IPS-18a (cell line): ENCODE measurements at regions not wholly inside any gene's neighbourhood (a gene's known extent, or its start where the extent isn't known, plus 50 kb on each side); places are given as distances from the start of the nearest gene placed in this dataset.
"Not testable (repeated sequence)": the region's sequence is repeated elsewhere in the genome, so short reads cannot be mapped to it uniquely, and the experiment has no call there.

Experiments
- H3K27ac ChIP-seq: one replicate; pipeline ENCODE4 v1.5.1; 2013; ENCODE audit warnings: low read length
- H3K27me3 ChIP-seq: one replicate; pipeline ENCODE4 v1.6.1; 2013; ENCODE audit warnings: mild to moderate bottlenecking, low read length; ENCODE audit not compliant: control insufficient read depth, insufficient read depth
- H3K36me3 ChIP-seq: one replicate; pipeline ENCODE4 v1.6.1; 2013; ENCODE audit warnings: low read depth, low read length; ENCODE audit not compliant: control insufficient read depth
- H3K4me1 ChIP-seq: one replicate; pipeline ENCODE4 v1.6.1; 2013; ENCODE audit warnings: low read depth, low read length; ENCODE audit not compliant: control insufficient read depth
- H3K4me3 ChIP-seq: one replicate; pipeline ENCODE4 v1.5.1; 2013; ENCODE audit warnings: low read length
- H3K9ac ChIP-seq: one replicate; pipeline ENCODE4 v1.6.1; 2013; ENCODE audit warnings: mild to moderate bottlenecking, low read length, moderate library complexity
- H3K9me3 ChIP-seq: one replicate; pipeline ENCODE4 v1.6.1; 2013; ENCODE audit warnings: low read depth, low read length; ENCODE audit not compliant: control insufficient read depth

DNA sequence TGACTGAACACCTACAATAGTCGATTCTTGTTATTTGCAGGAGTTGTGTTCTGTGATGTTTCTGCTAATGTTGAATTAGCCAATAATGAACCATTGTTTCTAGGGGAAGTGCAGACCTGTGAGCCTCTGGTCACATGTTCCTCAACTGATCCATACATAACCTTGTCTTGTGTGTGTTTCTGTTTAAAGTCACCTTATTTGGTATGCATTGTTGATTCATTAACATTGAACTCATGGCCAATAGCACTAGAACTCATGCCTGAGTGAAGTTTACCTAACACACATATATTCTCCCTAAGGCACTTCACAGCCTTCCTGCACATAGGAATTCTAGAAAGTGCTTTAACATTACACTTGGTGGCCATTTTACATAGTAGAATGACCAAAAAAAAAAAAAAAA lies 271.8 kb upstream of the PLET1 start:
- H3K36me3 ChIP-seq, result no peaks in the 10 kb centered on the region
- H3K4me1 ChIP-seq, result no peaks in the 10 kb centered on the region
- H3K9me3 ChIP-seq, result no peaks in the 10 kb centered on the region
- no peak overlapping the region for H3K4me3 ChIP-seq
- no peak overlapping the region for H3K27ac ChIP-seq
- no peak overlapping the region for H3K9ac ChIP-seq
- no peaks in the 10 kb centered on the region for H3K27me3 ChIP-seq

DNA sequence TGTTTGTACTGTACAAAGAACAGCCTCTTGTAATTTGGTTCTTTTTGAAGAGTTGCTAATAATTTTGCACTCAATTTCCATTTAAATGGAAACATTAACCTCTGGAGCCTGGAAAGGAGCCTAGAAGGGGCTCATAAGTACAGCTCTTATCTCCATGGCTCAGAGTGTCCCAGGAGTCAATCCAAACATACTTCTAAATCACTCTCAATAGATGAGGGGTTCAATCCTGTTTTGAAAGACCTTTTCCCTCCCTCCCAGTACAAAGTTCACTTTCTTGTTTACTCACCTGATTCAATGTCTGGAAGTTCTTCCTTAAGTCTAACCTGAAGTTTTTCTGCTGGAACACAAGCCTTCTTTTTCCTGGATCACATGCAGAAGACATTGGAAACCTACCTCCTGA lies 273.0 kb upstream of the PLET1 start:
- H3K36me3 ChIP-seq, result no peaks in the 10 kb centered on the region
- no peaks in the 10 kb centered on the region for H3K27me3 ChIP-seq
- H3K9me3 ChIP-seq, result no peaks in the 10 kb centered on the region
- no peak overlapping the region for H3K4me3 ChIP-seq
- H3K9ac ChIP-seq, result no peak overlapping the region
- H3K4me1 ChIP-seq, result no peaks in the 10 kb centered on the region
- H3K27ac ChIP-seq, result no peak overlapping the region

DNA sequence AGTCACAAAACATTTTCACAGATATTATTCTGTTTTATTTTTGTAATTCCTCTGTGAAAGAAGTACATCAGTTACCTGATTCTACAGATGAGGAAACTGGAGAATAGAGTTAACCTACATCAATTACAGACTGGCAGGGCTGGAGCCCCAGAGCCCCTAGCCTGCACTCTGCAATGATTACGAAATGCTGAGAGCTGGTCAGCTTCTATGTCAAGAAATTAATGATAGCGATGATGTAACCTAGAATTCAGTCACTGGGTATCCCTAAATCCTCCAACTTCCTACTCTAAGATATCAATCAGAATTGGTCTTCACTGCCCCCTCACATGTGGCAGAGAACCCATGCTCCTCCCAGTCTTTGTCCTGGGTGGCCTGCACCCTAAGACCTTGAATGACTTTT lies 273.5 kb upstream of the PLET1 start:
- Histone ChIP-seq H3K27ac (no peak overlapping the region), H3K27me3 (no peaks in the 10 kb centered on the region), H3K9ac (no peak overlapping the region), H3K36me3 (no peaks in the 10 kb centered on the region), H3K4me1 (no peaks in the 10 kb centered on the region), H3K9me3 (no peaks in the 10 kb centered on the region), H3K4me3 (no peak overlapping the region)

DNA sequence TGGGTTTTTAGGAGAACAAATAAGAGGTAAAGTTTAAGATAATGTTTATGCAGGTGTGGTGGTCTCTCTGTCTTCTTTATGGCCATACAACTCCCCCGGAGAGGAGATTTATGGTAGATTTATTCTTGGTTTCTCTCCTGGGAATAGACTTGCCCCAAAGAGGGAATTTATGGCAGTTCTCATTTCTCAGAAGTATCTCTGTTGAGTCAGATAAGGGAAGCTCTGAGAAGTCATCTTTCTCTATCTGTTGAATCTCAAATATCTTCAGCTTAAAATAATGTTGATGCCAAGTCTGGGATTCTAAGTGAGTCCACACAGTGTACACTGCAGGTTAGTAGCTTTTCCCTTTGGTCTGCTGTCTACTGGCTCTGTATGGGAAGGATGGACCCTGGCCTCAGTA lies 276.4 kb upstream of the PLET1 start:
- H3K36me3 ChIP-seq, result no peaks in the 10 kb centered on the region
- H3K4me1 ChIP-seq, result no peaks in the 10 kb centered on the region
- H3K4me3 ChIP-seq, result no peak overlapping the region
- no peaks in the 10 kb centered on the region for H3K9me3 ChIP-seq
- no peaks in the 10 kb centered on the region for H3K27me3 ChIP-seq
- H3K9ac ChIP-seq, result no peak overlapping the region
- no peak overlapping the region for H3K27ac ChIP-seq

DNA sequence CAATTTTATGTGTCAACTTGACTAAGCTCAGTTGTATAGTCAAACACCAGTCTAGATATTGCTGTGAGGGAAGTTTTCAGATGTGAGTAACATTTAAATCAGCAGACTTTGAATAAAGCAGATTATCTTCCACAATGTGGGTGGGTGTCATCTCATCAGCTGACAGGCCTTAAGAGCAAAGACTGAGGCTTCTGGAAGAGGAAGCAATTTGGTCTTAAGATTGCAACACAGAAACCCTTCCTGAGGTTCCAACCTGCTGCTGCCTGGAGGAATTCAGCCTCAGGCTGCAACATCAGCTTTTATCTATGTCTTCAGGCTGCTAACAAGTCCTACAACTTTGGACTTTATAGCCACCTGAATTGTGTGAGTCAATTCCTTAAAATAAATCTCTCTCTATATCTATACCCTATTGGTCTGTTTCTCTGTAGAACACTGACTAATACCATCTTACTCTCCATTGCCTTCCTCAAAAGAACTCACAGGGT lies 277.2 kb upstream of the PLET1 start:
- no peaks in the 10 kb centered on the region for H3K36me3 ChIP-seq
- H3K9me3 ChIP-seq, result no peaks in the 10 kb centered on the region
- no peak overlapping the region for H3K4me3 ChIP-seq
- H3K4me1 ChIP-seq, result no peaks in the 10 kb centered on the region
- H3K9ac ChIP-seq, result no peak overlapping the region
- H3K27ac ChIP-seq, result no peak overlapping the region
- H3K27me3 ChIP-seq, result no peaks in the 10 kb centered on the region

DNA sequence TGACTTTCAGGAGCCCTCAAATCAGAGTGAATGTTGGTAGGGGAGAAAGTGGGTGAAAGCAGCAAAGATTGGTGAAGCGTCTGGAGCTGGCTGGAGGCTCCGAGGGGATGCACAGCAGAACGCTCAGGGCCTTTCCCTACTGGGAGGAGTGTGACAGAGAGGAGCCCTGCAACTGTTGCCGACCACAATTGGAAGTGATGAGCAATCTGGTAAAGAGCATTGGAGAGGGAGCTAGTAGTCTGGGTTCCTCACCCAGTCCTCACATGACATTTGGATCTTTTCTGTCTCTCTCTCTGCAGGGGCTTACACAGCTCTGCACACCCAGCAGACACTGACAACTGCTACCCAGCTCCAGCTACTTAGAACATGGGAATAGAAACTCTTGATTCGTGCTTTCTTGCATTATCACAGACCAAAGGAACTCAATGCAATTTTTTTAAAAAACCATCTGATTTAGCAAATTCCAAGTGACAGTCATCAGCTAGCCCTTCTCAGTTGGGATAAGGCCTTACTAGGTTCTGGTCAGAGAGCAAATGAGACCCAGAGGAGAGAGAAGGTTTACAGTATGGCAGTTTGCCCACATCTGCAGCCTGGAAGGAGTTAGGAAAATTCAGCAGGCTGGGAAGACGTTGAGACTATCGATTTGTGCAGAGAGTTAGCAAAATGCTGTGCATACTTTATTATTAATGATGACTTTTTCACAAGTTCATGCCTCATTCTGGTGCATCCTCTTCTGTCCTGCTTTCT lies 278.0 kb upstream of the PLET1 start:
- Histone ChIP-seq H3K27ac (no peak overlapping the region), H3K27me3 (no peaks in the 10 kb centered on the region), H3K9ac (no peak overlapping the region), H3K36me3 (no peaks in the 10 kb centered on the region), H3K4me3 (no peak overlapping the region), H3K9me3 (no peaks in the 10 kb centered on the region), H3K4me1 (no peaks in the 10 kb centered on the region)

DNA sequence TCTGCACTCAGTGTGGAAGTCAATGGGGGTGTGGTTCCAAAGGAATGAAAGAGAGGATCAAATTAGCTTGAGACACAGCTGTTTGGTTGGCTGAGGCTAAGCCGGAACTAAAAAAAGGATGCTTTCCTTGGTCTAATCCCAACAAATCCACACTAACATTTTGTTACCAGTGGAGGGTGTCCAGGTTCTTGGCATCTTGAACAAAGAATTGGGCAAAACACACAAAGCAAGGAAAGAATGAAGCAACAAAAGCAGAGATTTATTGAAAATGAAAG lies 278.6 kb upstream of the PLET1 start:
- H3K27ac ChIP-seq, H3K9me3 ChIP-seq, H3K4me1 ChIP-seq, H3K27me3 ChIP-seq, H3K9ac ChIP-seq, H3K36me3 ChIP-seq, H3K4me3 ChIP-seq: not testable (repeated sequence)

DNA sequence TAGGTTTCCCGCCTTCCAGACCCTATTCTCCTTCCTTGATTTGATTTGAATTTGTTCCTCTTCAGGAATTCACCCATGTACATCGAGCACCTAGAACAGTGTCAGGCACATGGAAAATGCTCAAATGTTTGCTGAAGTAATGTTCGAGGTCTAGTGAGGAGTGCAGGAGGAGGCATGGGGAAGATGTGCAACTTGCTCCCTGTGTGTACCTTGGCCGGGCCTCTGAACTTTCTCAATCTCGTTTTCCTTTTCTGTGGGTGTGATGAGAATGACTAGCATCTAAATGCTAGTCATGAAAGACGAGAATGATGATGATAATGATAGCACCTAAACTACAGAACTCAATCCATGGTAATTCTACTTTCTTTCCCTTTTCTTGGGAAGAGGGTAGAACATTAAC lies 279.1 kb upstream of the PLET1 start:
- Histone ChIP-seq H3K4me3 (no peak overlapping the region), H3K27me3 (no peaks in the 10 kb centered on the region), H3K36me3 (no peaks in the 10 kb centered on the region), H3K4me1 (no peaks in the 10 kb centered on the region), H3K9me3 (no peaks in the 10 kb centered on the region), H3K27ac (no peak overlapping the region), H3K9ac (no peak overlapping the region)

DNA sequence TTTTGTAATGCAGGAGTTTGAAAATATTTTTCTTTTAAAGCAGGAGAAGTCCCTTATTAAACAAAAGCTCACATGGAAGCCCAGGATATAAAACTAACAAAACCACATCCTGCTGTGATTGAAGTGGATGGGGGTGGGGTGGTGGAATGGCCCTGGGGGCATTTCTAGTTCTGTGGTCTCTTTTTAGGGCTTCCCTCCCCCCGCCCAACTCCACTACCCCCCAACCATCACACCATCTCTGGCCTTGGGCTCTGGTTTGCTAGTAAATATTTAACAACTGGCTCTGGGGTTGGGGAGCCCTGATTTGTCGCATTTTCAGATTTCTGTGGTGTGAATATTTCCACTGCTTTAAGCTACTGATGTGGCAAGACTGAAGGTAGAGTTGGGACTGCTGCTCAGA lies 279.6 kb upstream of the PLET1 start:
- no peak overlapping the region for H3K4me3 ChIP-seq
- H3K9me3 ChIP-seq, result no peaks in the 10 kb centered on the region
- no peaks in the 10 kb centered on the region for H3K4me1 ChIP-seq
- no peaks in the 10 kb centered on the region for H3K27me3 ChIP-seq
- H3K36me3 ChIP-seq, result no peaks in the 10 kb centered on the region
- H3K9ac ChIP-seq, result no peak overlapping the region
- H3K27ac ChIP-seq, result no peak overlapping the region

DNA sequence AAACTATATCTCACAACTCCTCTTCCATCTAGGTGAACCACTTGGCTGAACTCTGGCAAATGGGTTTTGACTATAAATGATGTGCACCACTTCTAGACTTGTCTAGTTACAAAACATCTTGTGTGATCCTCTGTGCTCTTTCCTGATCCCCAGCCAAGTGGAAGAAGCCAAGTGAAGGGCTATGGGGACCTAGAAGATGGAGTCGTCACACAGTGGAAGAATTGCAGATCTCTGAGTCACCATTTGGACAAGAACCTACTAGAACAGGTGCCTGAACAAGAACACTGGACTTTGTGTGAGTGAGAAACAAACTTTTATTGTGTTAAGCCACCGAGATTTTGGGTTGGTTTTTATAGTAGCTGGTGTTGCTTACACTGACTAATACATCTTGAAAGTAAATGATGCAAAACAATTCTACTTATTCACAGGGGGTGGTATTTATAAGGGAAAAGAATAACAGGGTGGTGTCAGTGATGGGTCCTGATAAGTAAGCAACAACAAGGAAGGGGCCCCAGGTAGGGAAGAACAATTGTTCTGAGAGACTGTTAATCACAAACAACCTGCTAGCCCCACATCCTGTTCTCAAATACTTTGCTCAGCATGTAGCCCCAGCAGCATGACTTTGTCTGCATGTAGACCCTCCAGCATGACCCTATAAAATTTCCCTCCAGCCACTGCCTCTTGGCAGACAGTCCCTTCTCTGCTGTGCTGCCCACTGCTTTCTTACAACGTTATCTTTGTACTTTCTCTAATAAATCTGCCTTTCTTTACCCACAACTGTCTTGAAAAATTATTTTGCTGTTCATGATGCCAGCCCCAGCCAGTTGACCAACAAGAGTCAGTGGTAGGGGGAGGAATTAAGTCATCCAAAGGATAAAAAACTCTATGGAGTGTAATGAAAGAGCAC lies 280.7 kb upstream of the PLET1 start:
- H3K9me3 ChIP-seq, result no peaks in the 10 kb centered on the region
- no peak overlapping the region for H3K27ac ChIP-seq
- no peaks in the 10 kb centered on the region for H3K36me3 ChIP-seq
- H3K27me3 ChIP-seq, result no peaks in the 10 kb centered on the region
- no peak overlapping the region for H3K4me3 ChIP-seq
- no peaks in the 10 kb centered on the region for H3K4me1 ChIP-seq
- no peak overlapping the region for H3K9ac ChIP-seq

DNA sequence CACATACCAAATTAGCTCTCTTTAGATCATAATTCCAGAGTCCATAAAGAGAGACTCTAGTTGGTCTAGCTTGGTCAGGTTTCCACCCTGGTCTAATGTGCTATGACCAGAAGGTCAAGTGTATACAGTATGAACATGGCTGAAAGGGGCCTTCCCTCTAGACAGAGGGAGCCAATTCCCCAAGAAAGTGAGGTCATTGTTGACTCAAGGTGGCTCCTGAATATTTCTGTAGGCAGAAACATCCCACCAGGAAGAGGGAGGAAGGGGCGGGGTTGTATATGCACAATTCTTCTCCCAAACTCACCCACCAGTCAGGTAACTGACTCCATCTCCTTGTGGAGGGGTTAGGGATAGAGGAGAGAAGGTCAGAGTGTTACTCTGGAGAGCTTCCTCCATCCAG lies 281.8 kb upstream of the PLET1 start:
- Histone ChIP-seq H3K27ac (no peak overlapping the region), H3K9ac (no peak overlapping the region), H3K9me3 (no peaks in the 10 kb centered on the region), H3K27me3 (no peaks in the 10 kb centered on the region), H3K4me1 (no peaks in the 10 kb centered on the region), H3K36me3 (no peaks in the 10 kb centered on the region), H3K4me3 (no peak overlapping the region)

DNA sequence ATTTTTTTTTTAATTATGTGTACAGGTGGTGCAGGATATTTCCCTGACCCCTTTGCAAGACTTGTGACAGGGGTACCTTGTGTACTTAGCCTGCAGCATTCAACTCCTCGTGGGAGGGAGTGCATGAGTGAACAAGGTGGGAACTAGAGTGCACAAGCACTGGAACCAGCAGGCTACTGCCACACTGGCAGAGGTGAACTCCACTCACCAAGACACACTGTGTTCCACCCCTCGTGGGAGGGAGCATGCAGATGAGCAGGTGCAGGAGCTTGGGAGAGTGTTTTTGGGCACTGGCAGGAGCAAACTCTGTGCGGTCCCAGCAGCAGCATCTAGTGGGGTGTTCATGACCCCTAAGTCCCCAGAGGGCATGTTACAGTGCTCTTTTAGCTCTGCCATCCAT lies 282.7 kb upstream of the PLET1 start:
- Histone ChIP-seq H3K9me3 (no peaks in the 10 kb centered on the region), H3K36me3 (no peaks in the 10 kb centered on the region), H3K4me3 (no peak overlapping the region), H3K27ac (no peak overlapping the region), H3K27me3 (no peaks in the 10 kb centered on the region), H3K9ac (no peak overlapping the region), H3K4me1 (no peaks in the 10 kb centered on the region)
